Endodermal cell (in vitro differentiated cells): ENCODE measurements at regions not wholly inside any gene's neighbourhood (a gene's known extent, or its start where the extent isn't known, plus 50 kb on each side); places are given as distances from the start of the nearest gene placed in this dataset.

Experiments used
- DNase-seq: peaks from one replicate; pipeline ENCODE4 v3.0.0-alpha.2; 2017
- H3K27ac ChIP-seq: 2 replicates; pipeline ENCODE4 v1.5.1; 2013; ENCODE audit warnings: mild to moderate bottlenecking, low read depth, low read length, moderate library complexity
- H3K27me3 ChIP-seq: 2 replicates; pipeline ENCODE4 v1.6.1; 2013; ENCODE audit warnings: mild to moderate bottlenecking, low read length, moderate library complexity; ENCODE audit not compliant: insufficient read depth, control insufficient read depth, poor library complexity, severe bottlenecking
- H3K36me3 ChIP-seq: 2 replicates; pipeline ENCODE4 v1.7.0; 2013; ENCODE audit warnings: mild to moderate bottlenecking, low read length, moderate library complexity; ENCODE audit not compliant: control insufficient read depth, insufficient read depth
- H3K4me1 ChIP-seq: one replicate; pipeline ENCODE4 v1.7.0; 2013; ENCODE audit warnings: low read length; ENCODE audit not compliant: control insufficient read depth, insufficient read depth
- H3K4me3 ChIP-seq: 2 replicates; pipeline ENCODE4 v1.5.1; 2013; ENCODE audit warnings: mild to moderate bottlenecking, low read length, moderate library complexity
- H3K9ac ChIP-seq: 2 replicates; pipeline ENCODE4 v1.6.1; 2013; ENCODE audit warnings: mild to moderate bottlenecking, low read length, moderate library complexity; ENCODE audit not compliant: poor library complexity, severe bottlenecking; ENCODE audit errors: extremely low read depth
- H3K9me3 ChIP-seq: 2 replicates; pipeline ENCODE4 v1.6.1; 2013; ENCODE audit warnings: mild to moderate bottlenecking, low read length, moderate library complexity; ENCODE audit not compliant: control insufficient read depth
- H3K27ac Mint-ChIP-seq: 2 replicates; pipeline ENCODE4 v1.8.0; 2020; ENCODE audit warnings: mixed read lengths
- H3K27me3 Mint-ChIP-seq: 2 replicates; pipeline ENCODE4 v1.8.0; 2021; ENCODE audit warnings: mild to moderate bottlenecking, mixed read lengths; ENCODE audit not compliant: insufficient read depth
- H3K36me3 Mint-ChIP-seq: 2 replicates; pipeline ENCODE4 v1.8.0; 2020; ENCODE audit warnings: low read depth, mixed read lengths
- H3K4me1 Mint-ChIP-seq: 2 replicates; pipeline ENCODE4 v1.8.0; 2020; ENCODE audit warnings: mixed read lengths
- H3K4me3 Mint-ChIP-seq: 2 replicates; pipeline ENCODE4 v1.8.0; 2020; ENCODE audit warnings: mild to moderate bottlenecking, moderate library complexity, mixed read lengths
- H3K9me3 Mint-ChIP-seq: 2 replicates; pipeline ENCODE4 v1.8.0; 2020; ENCODE audit warnings: mild to moderate bottlenecking, mixed read lengths
- WGBS, 2 experiments: methylation state at CpG; one replicate each; pipeline versions ENCODE4 v1.1.5 to v1.1.7; 2013; ENCODE audit warnings: missing lambda C conversion rate in 2 of 2, mixed read lengths in 1 of 2; ENCODE audit not compliant: insufficient coverage in 1 of 2, insufficient read length in 1 of 2; 5-methylcytosine and 5-hydroxymethylcytosine counted together
- TF ChIP-seq, protein P1 (sequence below): fragments of 200-600 bp; sonication (generic); conservative IDR thresholded peaks from 2 replicates; pipeline ENCODE4 v1.5.0; 2021; ENCODE audit warnings: antibody characterized with exemption, mild to moderate bottlenecking

DNA sequence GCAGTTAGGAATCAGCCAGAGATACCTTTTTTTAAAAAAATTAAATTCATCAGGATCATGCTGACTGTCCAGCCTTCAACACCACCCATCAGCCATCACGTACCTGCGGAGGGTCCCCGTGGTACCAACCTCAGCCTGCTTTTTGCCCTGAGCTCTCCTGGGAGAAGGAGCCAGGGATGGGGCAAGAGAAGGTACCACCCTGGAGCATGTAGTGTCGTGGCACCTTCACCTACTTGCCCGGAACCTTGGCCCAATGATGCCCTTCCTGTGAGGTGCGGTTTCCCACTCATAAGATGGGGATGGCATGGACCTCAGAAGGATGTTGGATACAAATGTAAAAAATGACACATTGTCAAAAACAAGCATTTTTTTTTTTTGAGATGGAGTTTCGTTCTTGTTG, 88.4 kb upstream of the C1orf174 start:
- Mint-ChIP-seq H3K27ac (no peak overlapping the region), H3K27me3 (peaks cover 47% of the 10 kb centered on the region), H3K4me3 (no peak overlapping the region), H3K4me1 (no peaks in the 10 kb centered on the region), H3K9me3 (peaks cover 8% of the 10 kb centered on the region), H3K36me3 (no peaks in the 10 kb centered on the region)
- H3K27me3 ChIP-seq = peaks cover 33% of the 10 kb centered on the region
- no peak overlapping the region for H3K9ac ChIP-seq
- H3K27ac ChIP-seq = no peak overlapping the region
- H3K36me3 ChIP-seq = no peaks in the 10 kb centered on the region
- TF ChIP-seq, protein P1, sequence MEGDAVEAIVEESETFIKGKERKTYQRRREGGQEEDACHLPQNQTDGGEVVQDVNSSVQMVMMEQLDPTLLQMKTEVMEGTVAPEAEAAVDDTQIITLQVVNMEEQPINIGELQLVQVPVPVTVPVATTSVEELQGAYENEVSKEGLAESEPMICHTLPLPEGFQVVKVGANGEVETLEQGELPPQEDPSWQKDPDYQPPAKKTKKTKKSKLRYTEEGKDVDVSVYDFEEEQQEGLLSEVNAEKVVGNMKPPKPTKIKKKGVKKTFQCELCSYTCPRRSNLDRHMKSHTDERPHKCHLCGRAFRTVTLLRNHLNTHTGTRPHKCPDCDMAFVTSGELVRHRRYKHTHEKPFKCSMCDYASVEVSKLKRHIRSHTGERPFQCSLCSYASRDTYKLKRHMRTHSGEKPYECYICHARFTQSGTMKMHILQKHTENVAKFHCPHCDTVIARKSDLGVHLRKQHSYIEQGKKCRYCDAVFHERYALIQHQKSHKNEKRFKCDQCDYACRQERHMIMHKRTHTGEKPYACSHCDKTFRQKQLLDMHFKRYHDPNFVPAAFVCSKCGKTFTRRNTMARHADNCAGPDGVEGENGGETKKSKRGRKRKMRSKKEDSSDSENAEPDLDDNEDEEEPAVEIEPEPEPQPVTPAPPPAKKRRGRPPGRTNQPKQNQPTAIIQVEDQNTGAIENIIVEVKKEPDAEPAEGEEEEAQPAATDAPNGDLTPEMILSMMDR = no peak
- no peaks in the 10 kb centered on the region for H3K4me1 ChIP-seq
- WGBS, 2 experiments = 94% methylated on average over 4 to 7 of the region's 7 CpGs
- no peaks in the 10 kb centered on the region for H3K9me3 ChIP-seq
- H3K4me3 ChIP-seq = no peak overlapping the region
- no peak for DNase-seq

DNA sequence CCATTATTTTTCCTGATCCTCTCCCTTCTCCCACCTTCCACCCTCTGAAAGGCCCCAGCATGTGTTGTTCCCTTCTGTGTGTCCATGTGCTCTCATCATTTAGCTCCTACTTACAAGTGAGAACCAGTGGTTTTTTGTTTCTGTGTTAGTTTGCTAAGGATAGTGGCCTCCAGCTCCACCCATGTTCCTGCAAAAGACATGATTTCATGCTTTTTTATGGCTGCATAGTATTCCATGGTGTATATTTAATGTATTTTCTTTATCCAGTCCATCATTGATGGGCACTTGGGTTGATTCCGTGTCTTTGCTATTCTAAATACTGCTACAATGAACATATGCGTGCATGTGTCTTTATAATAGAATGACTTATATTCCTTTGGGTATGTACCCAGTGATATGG, 89.4 kb upstream of the C1orf174 start:
- no peak overlapping the region for H3K9ac ChIP-seq
- peaks cover 8% of the 10 kb centered on the region for H3K4me1 Mint-ChIP-seq
- H3K9me3 Mint-ChIP-seq = peaks cover 8% of the 10 kb centered on the region
- no peaks in the 10 kb centered on the region for H3K9me3 ChIP-seq
- no peak overlapping the region for H3K27ac ChIP-seq
- TF ChIP-seq, protein P1 = no peak
- no peak overlapping the region for H3K27ac Mint-ChIP-seq
- H3K36me3 ChIP-seq = no peaks in the 10 kb centered on the region
- H3K27me3 Mint-ChIP-seq = peaks cover 57% of the 10 kb centered on the region
- H3K36me3 Mint-ChIP-seq = no peaks in the 10 kb centered on the region
- H3K4me3 Mint-ChIP-seq = no peak overlapping the region
- no peak overlapping the region for H3K4me3 ChIP-seq
- no peaks in the 10 kb centered on the region for H3K4me1 ChIP-seq
- 80 to 89% methylated on average over 1 to 2 of the region's 2 CpGs for WGBS, 2 experiments
- no peak for DNase-seq
- peaks cover 40% of the 10 kb centered on the region for H3K27me3 ChIP-seq

DNA sequence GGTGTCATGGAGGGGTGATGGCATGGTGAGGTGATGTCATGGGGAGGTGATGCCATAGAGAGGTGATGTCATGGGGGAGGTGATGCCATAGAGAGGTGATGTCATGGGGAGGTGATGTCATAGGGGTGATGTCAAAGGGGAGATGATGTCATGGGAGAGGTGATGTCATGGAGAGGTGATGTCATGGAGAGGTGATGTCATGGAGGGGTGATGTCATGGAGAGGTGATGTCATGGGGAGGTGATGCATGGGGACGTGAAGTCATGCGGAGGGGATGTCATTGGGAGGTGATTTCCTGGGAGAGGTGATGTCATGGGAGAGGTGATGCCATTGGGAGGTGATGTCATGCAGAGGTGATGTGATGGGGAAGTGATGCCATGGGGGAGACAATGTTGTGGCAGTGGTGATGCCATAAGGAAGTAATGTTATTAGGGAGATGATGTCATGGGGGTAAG, 92.1 kb upstream of the C1orf174 start:
- no peaks in the 10 kb centered on the region for H3K36me3 Mint-ChIP-seq
- H3K4me3 ChIP-seq = no peak overlapping the region
- H3K27me3 Mint-ChIP-seq = peaks cover 79% of the 10 kb centered on the region
- peaks cover 66% of the 10 kb centered on the region for H3K27me3 ChIP-seq
- H3K4me3 Mint-ChIP-seq = no peak overlapping the region
- no peak overlapping the region for H3K9ac ChIP-seq
- H3K9me3 ChIP-seq = no peaks in the 10 kb centered on the region
- peaks cover 8% of the 10 kb centered on the region for H3K4me1 Mint-ChIP-seq
- H3K36me3 ChIP-seq = no peaks in the 10 kb centered on the region
- H3K27ac ChIP-seq = no peak overlapping the region
- H3K27ac Mint-ChIP-seq = no peak overlapping the region
- 95 to 100% methylated on average over 2 of the region's 2 CpGs for WGBS, 2 experiments
- TF ChIP-seq, protein P1 = no peak
- no peak for DNase-seq
- peaks cover 8% of the 10 kb centered on the region for H3K9me3 Mint-ChIP-seq
- no peaks in the 10 kb centered on the region for H3K4me1 ChIP-seq
